ENCODE measurements at regions not wholly inside any gene's neighbourhood (a gene's known extent, or its start where the extent isn't known, plus 50 kb on each side); places are given as distances from the start of the nearest gene placed in this dataset.

GRCh38 chr3:110708156-110708555 is 363.5 kb upstream of the NECTIN3 start:
- no peak for TF ChIP-seq CTCF (IDR thresholded peaks at IDR 0.05; ENCODE audit: insufficient read depth, low read depth, low read length, missing control alignments)
- DNase-seq (ENCODE audit: low read depth), result no peak
- H3K4me3 ChIP-seq (ENCODE audit: low read length), result no peak overlapping the region

GRCh38 chr3:110710156-110710555 is 361.5 kb upstream of the NECTIN3 start:
- no peak for DNase-seq (ENCODE audit: low read depth)
- no peak overlapping the region for H3K4me3 ChIP-seq (ENCODE audit: low read length)
- no peak for TF ChIP-seq CTCF (IDR thresholded peaks at IDR 0.05; ENCODE audit: insufficient read depth, low read depth, low read length, missing control alignments)

- no peak for TF ChIP-seq CTCF (IDR thresholded peaks at IDR 0.05; ENCODE audit: insufficient read depth, low read depth, low read length, missing control alignments)
- H3K4me3 ChIP-seq (ENCODE audit: low read length), result no peak overlapping the region
- DNase-seq (ENCODE audit: low read depth), result no peak
These were observed 361.0 kb upstream of the NECTIN3 start for GRCh38 chr3:110710603-110711002.

GRCh38 chr3:110711130-110711832 is 360.3 kb upstream of the NECTIN3 start:
- no peak overlapping the region for H3K4me3 ChIP-seq (ENCODE audit: low read length)
- TF ChIP-seq CTCF (IDR thresholded peaks at IDR 0.05; ENCODE audit: insufficient read depth, low read depth, low read length, missing control alignments), result no peak
- no peak for DNase-seq (ENCODE audit: low read depth)

- TF ChIP-seq CTCF (IDR thresholded peaks at IDR 0.05; ENCODE audit: insufficient read depth, low read depth, low read length, missing control alignments), result no peak
- H3K4me3 ChIP-seq (ENCODE audit: low read length), result no peak overlapping the region
These were observed 359.6 kb upstream of the NECTIN3 start for GRCh38 chr3:110711851-110712516.

GRCh38 chr3:110727056-110727455 is 344.6 kb upstream of the NECTIN3 start:
- TF ChIP-seq CTCF (IDR thresholded peaks at IDR 0.05; ENCODE audit: insufficient read depth, low read depth, low read length, missing control alignments), result no peak
- DNase-seq (ENCODE audit: low read depth), result no peak
- H3K4me3 ChIP-seq (ENCODE audit: low read length), result no peak overlapping the region

More at GRCh38 chr3:110711851-110712516, 359.6 kb upstream of the NECTIN3 start:
- DNase-seq (ENCODE audit: low read depth), result no peak

Data from epithelial cell of esophagus (primary cell).